ENCODE measurements at regions not wholly inside any gene's neighbourhood (a gene's known extent, or its start where the extent isn't known, plus 50 kb on each side); places are given as distances from the start of the nearest gene placed in this dataset.

GRCh38 chr14:104442631-104443390 is 136.8 kb upstream of the C14orf180 start:
- FAIRE-seq, result no peak
- Histone ChIP-seq H3K9ac (ENCODE audit: control insufficient read depth, extremely low read depth, insufficient read depth, low read length) (no peak overlapping the region), H3K27me3 (ENCODE audit: control insufficient read depth, extremely low read depth, insufficient read depth, low read length) (no peaks in the 10 kb centered on the region)

GRCh38 chr14:104443391-104444158 is 136.0 kb upstream of the C14orf180 start:
- H3K4me1 ChIP-seq (ENCODE audit: control insufficient read depth, extremely low read depth, insufficient read depth, low read length), result no peaks in the 10 kb centered on the region
- H3K9ac ChIP-seq (ENCODE audit: control insufficient read depth, extremely low read depth, insufficient read depth, low read length), result no peak overlapping the region
- TF ChIP-seq EZH2 (IDR thresholded peaks at IDR 0.05; ENCODE audit: low read length) (no peak), CTCF (optimal IDR thresholded peaks at IDR 0.05 in 1 of 3, IDR thresholded peaks at IDR 0.05 in 1 of 3, conservative IDR thresholded peaks at IDR 0.05 in 1 of 3; ENCODE audit: extremely low read depth in 1 of 3, insufficient read depth in 2 of 3, low read length in 3 of 3) (no peak)
- no peaks in the 10 kb centered on the region for H3K79me2 ChIP-seq (ENCODE audit: control insufficient read depth, insufficient read depth, low read length)
- H3K9me3 ChIP-seq (ENCODE audit: control insufficient read depth, low read depth, low read length), result peaks cover 2% of the 10 kb centered on the region
- H3K4me2 ChIP-seq (ENCODE audit: control insufficient read depth, extremely low read depth, insufficient read depth, low read depth, low read length), result no peak overlapping the region
- DNase-seq (ENCODE audit: low read depth, low spot score) (no peak), FAIRE-seq (no peak)
- no peaks in the 10 kb centered on the region for H3K9me1 ChIP-seq (ENCODE audit: control insufficient read depth, extremely low read depth, insufficient read depth, low read length)
- no peak overlapping the region for H2AFZ ChIP-seq (ENCODE audit: control insufficient read depth, low read length)
- no peaks in the 10 kb centered on the region for H4K20me1 ChIP-seq (ENCODE audit: control insufficient read depth, extremely low read depth, insufficient read depth, low read length)
- dilution Hi-C loops (cut with MboI; ENCODE audit: extremely low pct_ligation_motif_present, low sequenced_read_pairs), result no loop called here
- H3K4me3 ChIP-seq (ENCODE audit: control insufficient read depth in 2 of 3, extremely low read depth in 1 of 3, insufficient read depth in 2 of 3, low read depth in 1 of 3, low read length in 3 of 3), result no peak overlapping the region
- no peaks in the 10 kb centered on the region for H3K27me3 ChIP-seq (ENCODE audit: control insufficient read depth, extremely low read depth, insufficient read depth, low read length)
- no peak overlapping the region for H3K27ac ChIP-seq (ENCODE audit: control insufficient read depth, insufficient read depth, low read length)
- no peaks in the 10 kb centered on the region for H3K36me3 ChIP-seq (ENCODE audit: control insufficient read depth in 2 of 2, extremely low read depth in 1 of 2, insufficient read depth in 2 of 2, low read length in 2 of 2)

More at GRCh38 chr14:104442631-104443390, 136.8 kb upstream of the C14orf180 start:
- Histone ChIP-seq H3K27ac (ENCODE audit: control insufficient read depth, insufficient read depth, low read length) (no peak overlapping the region), H3K4me2 (ENCODE audit: control insufficient read depth, extremely low read depth, insufficient read depth, low read depth, low read length) (no peak overlapping the region), H3K36me3 (ENCODE audit: control insufficient read depth in 2 of 2, extremely low read depth in 1 of 2, insufficient read depth in 2 of 2, low read length in 2 of 2) (no peaks in the 10 kb centered on the region), H2AFZ (ENCODE audit: control insufficient read depth, low read length) (no peak overlapping the region), H4K20me1 (ENCODE audit: control insufficient read depth, extremely low read depth, insufficient read depth, low read length) (no peaks in the 10 kb centered on the region), H3K9me3 (ENCODE audit: control insufficient read depth, low read depth, low read length) (peaks cover 2% of the 10 kb centered on the region), H3K4me3 (ENCODE audit: control insufficient read depth in 2 of 3, extremely low read depth in 1 of 3, insufficient read depth in 2 of 3, low read depth in 1 of 3, low read length in 3 of 3) (no peak overlapping the region), H3K79me2 (ENCODE audit: control insufficient read depth, insufficient read depth, low read length) (no peaks in the 10 kb centered on the region), H3K4me1 (ENCODE audit: control insufficient read depth, extremely low read depth, insufficient read depth, low read length) (no peaks in the 10 kb centered on the region), H3K9me1 (ENCODE audit: control insufficient read depth, extremely low read depth, insufficient read depth, low read length) (no peaks in the 10 kb centered on the region)
- dilution Hi-C loops (cut with MboI; ENCODE audit: extremely low pct_ligation_motif_present, low sequenced_read_pairs), result no loop called here
- no peak for DNase-seq (ENCODE audit: low read depth, low spot score)
- no peak for TF ChIP-seq EZH2 (IDR thresholded peaks at IDR 0.05; ENCODE audit: low read length)
- no peak for TF ChIP-seq CTCF (optimal IDR thresholded peaks at IDR 0.05 in 1 of 3, IDR thresholded peaks at IDR 0.05 in 1 of 3, conservative IDR thresholded peaks at IDR 0.05 in 1 of 3; ENCODE audit: extremely low read depth in 1 of 3, insufficient read depth in 2 of 3, low read length in 3 of 3)
